SH-SY5Y (cell line): ENCODE measurements at regions not wholly inside any gene's neighbourhood (a gene's known extent, or its start where the extent isn't known, plus 50 kb on each side); places are given as distances from the start of the nearest gene placed in this dataset.

Source experiments
- GATA2 ChIP-seq: IDR thresholded peaks from 2 replicates; pipeline ENCODE4 v1.6.1; 2011; ENCODE audit warnings: mild to moderate bottlenecking, low read depth, low read length
- GATA3 ChIP-seq: IDR thresholded peaks from 2 replicates; pipeline ENCODE4 v1.6.1; 2011; ENCODE audit warnings: low read depth, mild to moderate bottlenecking, low read length, moderate library complexity

DNA sequence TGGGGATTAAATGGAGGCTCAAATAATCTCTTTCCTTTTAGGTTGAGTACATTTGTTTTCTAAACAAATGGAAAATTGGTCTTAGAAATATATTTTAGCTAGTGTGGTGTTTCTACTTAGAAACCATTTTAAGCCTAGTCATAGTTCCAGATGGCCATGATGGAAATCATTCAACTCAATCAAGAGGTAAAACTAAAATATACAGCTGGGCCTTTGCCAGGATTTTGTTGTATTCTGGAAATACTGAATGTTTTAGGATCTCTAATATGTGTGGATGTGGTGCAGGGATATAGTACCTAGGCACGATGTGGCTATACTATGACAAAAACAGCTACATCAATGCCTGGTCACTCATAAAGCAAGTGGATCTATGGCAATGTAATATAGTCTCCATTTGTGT lies 146.0 kb upstream of the BANK1 start:
- TF ChIP-seq GATA3 (no peak), GATA2 (no peak)
